SKM-1 (cell line): ENCODE measurements at regions not wholly inside any gene's neighbourhood (a gene's known extent, or its start where the extent isn't known, plus 50 kb on each side); places are given as distances from the start of the nearest gene placed in this dataset.

Experiments used
- DNase-seq: peaks from one replicate; lab custom pipeline; 2025; ENCODE audit not compliant: unreplicated experiment; lab: John Stamatoyannopoulos, UW

DNA sequence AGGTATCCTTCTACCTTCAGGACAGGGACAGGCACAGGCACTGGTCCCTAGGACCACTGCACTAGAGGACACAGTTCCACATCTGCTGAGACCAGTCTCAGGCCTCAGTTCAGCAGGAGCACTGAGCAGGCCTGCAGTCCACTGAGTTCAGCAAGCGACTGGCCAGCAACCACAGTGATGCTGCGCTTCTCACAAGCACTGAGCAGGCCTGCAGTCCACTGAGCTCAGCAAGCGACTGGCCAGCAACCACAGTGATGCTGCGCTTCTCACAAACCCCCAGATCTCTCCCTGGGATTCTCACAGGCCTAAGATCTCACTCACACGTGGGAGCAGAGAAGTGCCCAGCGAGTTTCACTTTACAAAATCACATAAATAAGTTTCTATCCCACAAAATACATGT, 140.6 kb downstream of the IRS2 start:
- DNase-seq = no peak

DNA sequence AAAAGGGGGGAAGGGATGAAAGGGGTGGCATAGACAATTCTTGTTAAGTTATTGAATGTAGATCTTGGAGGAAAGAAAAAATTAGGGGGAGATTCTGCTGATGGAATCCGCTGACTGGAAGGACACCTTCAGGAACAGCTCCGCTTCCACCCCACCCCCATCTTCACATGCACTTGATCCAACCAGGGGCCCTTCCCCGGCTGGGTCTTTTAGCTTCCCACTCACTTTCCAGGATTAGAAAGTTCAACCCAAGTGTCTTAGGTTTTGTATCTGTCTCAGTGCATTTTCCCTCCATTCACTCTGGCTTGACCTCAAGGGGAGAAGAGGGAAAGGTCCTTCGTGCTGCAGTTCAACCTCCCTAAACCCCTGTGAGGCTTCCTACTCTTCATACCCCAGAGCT, 141.4 kb downstream of the IRS2 start:
- DNase-seq = no peak

DNA sequence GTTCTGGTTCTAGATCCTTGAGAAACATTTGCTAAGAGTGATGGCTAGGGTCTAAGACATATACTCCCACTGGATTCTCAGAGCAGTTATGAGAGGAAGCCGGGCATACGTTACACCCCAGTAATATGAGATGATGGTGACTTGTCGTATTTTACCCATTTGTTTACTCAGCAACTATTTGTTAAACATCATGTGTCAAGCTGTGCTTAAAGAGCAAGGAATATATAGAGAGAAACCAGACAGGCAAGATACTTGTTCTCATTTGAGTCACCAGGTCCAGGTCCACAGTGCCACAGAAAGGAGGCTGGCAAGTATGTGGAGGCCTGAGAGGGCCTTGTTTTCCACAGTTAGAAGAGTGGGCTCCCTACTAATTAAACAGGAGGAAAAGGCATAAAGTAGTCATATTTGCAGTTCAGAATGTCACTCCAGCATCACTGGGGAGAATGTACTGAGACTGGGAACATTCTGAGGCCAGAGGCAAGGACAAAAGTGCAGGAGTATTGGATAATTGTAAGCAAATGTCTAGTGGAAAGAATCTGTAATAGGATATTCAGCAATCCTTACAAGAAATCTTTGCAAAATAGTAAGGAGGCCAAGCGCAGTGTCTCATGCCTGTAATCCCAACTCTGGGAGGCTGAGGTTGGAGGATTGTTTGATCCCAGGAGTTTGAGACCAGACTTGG, 142.2 kb downstream of the IRS2 start:
- no peak for DNase-seq

DNA sequence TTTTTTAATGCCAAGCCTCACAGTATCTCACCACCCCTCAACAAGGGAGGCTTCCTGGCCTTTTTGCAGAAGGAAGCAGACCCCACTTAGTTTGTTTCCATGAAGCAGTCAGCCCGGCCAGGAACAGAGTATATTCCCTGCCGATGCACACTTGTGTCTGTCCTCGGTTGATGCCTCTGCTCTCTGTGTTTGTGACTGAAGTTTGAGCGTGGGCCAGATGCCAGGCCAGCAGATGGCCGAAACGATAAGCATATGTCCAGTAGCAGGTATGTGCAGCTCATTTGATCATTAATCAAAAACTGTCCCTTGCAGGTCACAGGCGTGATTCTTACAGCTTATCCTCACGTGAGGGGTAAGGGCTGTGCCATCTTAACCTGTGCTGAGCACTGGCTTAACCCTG, 144.0 kb downstream of the IRS2 start:
- no peak for DNase-seq

DNA sequence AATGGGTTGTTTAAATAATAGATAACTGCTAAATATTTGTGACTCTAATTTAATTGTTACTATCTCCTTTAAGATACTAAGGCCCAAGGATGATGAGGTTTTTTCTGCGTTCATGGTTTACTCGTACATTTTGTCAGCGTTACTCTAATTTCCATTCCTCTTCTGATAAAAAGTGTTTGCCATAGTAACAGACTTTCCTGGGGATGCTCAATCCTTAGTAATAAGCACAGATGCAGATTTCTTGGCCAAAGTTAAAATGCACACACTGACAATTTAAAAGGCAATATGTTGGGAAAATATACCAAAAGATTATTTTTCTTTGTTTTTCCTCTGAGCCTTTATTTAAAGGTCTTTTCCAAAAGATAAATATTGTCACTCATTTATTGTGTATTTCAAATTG, 149.6 kb downstream of the IRS2 start:
- no peak for DNase-seq

DNA sequence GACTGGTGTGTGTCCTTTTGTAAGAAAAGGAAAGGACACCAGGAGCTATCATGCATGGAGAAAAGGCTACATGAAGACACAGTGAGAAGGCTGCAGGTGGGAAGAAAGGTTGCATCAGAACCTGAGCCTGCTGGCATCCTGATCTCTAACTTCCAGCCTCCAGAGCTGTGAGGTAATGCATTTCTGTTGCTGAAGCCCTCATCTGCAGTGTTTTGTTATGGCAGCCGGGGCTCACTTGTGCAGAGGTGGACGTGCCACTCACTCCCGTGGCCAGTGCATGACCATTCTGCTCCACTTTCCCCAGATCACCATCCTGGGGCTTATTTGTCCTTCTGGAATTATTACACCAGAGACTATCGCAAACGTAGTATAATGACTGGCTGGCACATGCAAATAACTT, 155.3 kb downstream of the IRS2 start:
- DNase-seq = no peak

DNA sequence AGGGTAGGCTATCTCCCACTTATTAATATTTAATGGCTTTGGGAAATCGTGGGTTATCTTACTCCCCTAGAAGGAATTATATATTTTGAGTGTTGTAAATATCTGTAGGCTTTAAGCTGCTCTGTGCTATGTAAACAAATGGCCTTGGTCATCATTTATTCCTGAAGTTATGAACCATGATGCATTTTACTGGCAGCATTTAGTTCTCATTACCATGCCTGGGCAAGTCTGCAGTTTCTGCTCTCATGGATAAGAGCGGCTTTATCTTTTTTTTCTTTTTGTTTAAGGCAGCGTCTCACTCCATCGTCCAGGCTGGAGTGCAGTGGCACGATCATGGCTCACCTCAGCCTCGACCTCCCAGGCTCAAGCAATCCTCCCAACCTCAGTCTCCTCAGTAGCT, 156.1 kb downstream of the IRS2 start:
- no peak for DNase-seq

DNA sequence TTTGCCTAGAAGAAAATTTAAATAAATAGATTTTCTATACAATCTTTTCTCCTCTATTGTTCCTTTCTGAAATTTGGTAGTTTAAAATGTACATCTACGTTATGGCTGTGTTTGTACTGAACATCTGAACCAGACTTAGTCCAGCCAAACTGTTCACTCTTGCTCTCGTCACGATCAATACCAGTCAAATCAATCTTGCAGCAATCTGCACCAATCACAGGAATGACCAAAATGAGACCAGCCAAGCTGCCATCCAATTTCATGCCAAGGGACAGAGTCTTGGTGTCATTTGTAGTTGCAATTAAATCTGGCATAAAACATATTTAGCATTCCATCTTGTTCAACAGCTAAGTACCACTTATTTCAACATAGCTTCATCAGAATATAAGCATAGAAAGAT, 156.6 kb downstream of the IRS2 start:
- DNase-seq = no peak

DNA sequence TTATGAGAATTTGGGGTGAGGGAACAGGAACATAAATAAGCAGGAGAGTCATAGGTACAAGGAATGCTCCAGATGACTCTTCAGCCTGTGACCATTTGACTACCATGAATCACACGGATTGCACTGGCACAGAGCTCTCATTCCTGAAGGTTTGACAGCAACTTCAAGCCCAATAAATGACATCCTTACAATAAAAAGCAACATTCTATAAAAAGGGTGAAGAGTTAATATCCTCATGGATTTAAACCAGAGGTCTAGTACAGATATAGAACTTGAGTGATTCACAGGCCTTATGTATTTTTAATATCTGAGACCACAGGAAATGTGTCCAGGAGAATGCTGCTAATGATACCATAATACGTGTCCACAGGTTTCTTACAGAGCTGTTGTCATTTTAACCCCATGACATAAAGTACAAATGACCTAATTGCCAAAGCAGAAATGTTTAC, 158.1 kb downstream of the IRS2 start:
- DNase-seq = no peak

DNA sequence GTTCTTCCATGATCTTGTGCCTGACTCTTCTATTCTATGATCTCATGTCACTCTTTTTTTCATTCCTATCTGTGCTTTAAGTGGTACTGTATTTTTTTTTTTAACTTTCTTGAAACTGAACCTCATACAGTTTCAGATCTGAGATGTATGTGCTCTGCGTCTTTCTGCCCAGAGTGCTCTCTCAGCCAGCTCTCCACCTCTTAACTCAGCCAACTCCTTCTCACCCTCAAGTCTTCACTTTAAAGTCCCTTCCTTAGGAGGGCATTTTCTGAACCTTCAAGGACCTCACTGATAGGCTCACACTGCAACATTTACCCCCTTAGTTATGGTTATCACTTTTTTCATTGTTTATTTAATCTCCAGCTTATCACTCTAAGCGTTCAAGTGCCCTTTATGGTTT, 158.7 kb downstream of the IRS2 start:
- no peak for DNase-seq

DNA sequence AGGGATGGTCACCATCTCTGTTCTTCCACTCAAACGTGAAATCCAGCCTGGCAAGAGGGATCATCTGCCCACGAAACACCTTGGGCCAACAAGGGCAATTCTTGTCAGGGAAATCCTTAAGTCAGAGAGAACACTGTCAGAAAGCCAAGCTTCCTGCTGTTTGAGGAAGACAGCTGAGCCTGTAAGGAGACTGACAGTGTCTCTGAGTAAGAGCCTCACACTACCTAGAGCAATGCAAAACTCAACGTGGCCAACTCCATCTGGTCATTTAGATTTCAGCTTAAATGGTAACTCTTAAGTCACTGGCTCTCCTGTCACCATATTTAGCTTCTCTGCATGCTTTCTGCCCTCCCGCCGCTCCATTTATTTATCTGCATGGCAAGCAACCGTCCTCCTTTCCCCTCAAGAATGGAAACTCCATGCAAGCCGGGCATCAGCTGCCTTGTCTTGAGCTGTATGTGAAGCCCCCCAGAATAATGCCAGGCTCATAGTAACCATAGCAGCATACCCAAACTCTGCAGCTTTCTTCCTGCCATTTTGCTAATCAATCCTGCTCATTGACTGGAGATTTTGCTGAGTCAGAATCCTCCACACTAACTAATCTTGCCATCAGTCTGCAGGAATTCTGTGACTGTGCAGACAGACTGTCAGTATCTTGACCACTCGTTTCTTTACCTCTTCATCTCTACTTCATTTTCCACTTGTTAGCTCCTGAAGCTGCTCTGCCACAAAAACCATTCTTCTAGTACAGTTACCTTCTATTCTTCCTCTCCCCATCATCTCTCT, 159.8 kb downstream of the IRS2 start:
- no peak for DNase-seq

DNA sequence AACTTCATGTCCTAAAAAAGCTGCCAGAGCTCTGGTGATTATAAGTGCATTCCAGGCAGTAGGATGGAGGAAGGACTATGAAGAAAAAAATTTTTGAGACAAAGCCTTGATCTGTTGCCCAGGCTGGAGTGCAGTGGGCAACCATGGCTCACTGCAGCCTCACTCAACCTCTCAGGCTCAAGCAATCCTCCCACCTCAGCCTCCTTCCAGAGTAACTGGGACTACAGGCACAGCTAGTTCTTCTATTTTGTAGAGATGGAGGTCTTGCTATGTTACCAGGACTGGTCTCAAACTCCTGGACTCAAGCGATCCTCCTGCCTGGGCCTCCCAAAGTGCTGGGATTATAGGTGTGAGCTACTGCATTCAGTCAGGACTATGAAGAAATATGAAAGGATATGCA, 161.2 kb downstream of the IRS2 start:
- DNase-seq = no peak

DNA sequence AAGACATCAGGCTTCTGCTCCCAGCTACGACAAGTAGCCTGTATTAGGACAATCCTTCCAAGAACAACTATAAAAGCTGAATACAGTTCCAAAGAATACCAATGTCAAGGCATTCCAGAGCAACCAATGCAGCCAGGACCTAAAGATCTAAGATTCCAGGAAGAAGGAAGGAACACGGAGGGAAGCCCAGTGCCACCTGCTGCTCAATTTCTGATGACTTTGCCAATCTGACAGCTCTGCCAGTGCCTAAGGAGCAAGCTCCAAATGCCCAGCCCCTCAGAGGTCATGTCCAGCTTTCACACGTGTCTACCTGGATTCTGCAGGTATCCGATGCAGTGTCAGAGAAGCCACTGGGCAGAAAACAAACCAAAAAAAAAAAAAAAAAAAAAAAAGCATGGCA, 164.4 kb downstream of the IRS2 start:
- DNase-seq = no peak

DNA sequence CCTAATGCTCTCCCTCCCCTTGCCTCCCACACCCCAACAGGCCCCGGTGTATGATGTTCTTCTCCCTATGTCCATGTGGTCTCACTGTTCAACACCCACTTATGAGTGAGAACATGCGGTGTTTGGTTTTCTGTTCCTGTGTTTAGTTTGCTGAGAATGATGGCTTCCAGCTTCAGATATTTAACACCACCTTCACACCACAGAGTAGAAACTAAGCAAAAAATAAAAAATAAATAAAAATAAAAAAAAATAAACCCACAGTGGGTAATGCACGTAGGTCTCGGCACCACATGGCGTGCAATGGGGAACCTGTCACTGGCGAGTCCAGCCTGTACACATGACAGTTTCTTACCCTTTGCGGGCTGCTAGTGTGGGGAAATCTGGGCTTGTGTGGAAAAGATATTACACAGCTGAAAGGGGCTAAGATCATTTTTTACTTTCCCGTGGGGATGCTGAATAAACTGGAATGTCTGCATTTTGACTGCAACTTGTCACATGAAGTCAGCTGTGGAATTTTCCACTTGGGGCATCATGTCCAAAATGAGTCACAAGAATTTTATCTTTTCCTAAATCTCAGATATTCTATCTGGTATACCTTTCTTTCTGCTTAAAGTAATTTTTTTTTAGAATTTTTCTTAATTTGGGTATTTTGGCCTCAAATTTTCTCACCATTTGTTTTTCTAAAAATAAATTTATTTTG, 170.5 kb downstream of the IRS2 start:
- no peak for DNase-seq

DNA sequence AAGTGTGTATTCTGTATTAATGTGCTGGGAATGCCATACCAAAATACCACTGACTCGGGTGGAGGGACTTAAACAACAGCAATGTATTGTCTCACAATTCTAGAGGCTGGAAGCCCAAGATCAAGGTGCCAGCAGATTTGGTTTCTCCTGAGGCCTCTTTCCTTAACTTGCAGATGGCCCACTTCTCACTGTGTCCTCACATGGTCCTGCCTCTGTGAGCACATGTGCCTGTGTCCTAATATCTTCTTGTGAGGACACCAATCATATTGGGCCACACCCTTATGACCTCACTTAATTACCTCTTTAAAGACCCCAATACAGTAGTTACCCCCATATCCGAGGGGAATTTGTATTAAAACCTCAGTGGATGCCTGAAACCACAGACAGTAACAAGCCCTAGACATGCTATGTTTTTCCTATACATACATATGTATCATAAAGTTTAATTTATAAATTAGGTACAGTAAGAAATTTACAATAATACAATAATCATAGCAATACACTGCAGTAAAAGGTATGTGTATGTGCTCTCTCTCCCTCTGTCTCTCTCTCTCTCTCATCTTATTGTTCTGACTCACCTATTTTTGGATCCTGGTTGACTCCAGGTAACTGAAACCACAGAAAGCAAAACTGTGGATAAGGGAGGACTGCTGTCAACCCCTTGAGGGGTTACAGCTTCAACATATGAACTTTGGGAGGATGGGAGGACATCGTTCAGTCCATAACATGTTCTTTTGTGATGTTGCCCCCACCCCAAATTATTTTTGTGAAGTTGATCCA, 174.3 kb downstream of the IRS2 start:
- no peak for DNase-seq

DNA sequence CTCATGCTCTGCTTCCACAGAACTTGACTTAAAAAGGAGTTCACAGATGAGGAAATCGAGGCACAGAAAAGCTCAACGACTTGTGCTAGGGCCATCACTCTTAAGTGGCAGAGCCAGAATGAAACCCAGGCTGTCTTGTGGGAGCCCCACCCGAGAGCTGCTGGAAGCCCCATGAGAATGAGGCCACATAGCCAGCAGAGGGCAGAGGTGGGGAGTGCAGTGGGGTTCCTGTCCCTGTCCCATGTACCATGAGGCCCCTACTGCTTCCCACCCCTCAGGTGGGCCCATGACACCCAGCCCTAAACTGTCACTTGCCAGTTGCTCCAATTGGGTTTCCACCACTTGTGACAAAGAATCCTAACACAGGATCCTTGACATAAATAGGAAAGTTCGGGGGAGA, 175.9 kb downstream of the IRS2 start:
- DNase-seq = no peak

DNA sequence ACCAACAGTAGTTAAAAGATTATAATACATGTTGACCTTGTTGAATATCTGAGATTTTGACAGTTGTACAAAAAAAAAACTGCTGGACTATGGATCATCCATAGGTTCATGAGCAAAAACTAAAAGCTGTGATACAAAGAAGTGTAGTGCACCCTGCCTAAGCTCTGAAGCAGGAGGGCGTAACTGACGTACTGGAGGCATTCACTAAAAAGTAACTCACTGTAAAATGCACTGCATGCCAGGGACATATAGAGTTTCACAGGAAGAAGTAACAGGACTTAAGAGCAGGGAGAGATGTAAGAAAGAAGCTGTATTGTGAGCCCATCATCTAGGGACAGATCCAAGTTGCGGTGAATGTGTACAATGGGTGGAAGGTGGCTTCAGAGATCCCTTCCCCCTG, 177.9 kb downstream of the IRS2 start:
- no peak for DNase-seq

DNA sequence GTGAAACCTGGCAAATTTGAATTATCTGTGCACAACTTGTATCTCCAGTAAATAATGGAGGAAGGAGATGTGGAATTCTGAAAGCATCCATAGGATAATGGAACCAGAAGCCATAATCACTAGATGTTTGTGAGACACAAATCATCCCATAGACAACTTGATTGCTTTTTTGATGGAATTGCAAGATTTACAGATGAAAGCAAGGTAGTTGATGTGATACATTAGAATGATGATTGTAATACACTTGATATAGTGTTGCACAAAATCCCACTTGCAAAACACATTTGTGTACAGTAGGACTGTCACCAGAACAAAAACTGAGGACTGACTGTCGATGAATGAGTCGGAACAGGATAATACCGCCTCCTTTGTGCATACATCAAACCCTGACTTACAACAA, 178.3 kb downstream of the IRS2 start:
- DNase-seq = no peak

DNA sequence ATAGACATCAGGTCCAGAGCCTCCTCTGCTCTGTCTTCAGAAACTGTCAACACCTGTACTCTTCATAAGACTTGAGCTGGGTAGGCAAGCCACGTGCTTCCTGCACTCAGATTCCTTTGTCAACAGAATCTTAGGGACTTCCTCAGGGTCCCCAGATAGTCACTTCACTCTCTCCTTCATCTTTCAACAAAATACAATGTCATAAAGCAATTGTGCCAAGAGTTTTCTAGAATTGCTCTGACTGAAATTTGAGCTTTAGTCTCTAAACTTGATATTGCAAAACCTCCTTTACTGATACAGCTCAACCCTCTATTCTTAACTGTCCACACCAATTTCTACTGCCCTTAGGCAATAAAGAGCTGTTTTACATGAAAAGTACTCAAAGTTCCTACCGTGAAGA, 179.9 kb downstream of the IRS2 start:
- DNase-seq = no peak

DNA sequence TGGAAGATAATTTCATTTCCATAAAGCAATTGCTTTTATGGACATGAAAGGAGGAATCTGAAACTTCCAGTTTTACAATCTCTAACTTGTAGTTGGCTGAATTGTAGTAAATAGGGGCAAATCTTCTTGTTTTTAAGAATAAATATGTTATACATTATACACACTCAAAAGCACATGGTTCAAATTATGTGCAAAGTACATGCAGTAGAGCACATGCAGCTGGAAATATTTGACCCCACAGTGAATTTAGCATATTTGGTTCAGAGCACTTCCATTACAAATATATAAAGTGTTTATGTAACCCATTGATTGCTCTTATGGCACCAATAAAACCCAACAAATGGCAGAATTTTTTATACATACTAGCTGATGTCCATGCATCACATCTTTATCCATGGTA, 180.5 kb downstream of the IRS2 start:
- no peak for DNase-seq

DNA sequence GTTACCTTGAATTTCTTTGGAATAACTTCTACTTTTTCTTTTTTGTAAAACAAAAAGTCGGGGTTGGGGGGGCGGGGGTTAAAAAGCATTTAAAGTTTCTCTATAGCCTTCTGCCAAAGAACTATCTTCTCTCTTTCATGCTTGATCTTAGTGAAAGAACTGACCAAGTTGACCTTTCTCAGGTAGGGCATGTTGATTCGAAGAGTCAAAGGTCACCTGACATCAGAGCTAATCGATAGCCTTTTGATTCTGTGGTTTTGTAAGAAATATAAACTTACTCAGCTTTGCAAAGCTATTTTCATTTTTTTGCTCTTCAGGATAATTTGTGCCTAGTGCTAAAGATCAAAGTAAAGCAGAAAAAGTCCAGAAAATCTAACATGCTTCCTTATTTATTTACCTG, 181.5 kb downstream of the IRS2 start:
- DNase-seq = no peak
